IPS-18c (cell line): ENCODE measurements at regions not wholly inside any gene's neighbourhood (a gene's known extent, or its start where the extent isn't known, plus 50 kb on each side); places are given as distances from the start of the nearest gene placed in this dataset.

ENCODE experiments used
- H3K4me3 ChIP-seq: 2 replicates; pipeline ENCODE4 v1.7.0; 2013; ENCODE audit warnings: low read depth, mild to moderate bottlenecking, low read length, moderate library complexity; ENCODE audit not compliant: insufficient read depth
- H3K9me3 ChIP-seq: one replicate; pipeline ENCODE4 v1.6.1; 2013; ENCODE audit warnings: mild to moderate bottlenecking, low read length, moderate library complexity; ENCODE audit not compliant: control insufficient read depth, insufficient read depth

DNA sequence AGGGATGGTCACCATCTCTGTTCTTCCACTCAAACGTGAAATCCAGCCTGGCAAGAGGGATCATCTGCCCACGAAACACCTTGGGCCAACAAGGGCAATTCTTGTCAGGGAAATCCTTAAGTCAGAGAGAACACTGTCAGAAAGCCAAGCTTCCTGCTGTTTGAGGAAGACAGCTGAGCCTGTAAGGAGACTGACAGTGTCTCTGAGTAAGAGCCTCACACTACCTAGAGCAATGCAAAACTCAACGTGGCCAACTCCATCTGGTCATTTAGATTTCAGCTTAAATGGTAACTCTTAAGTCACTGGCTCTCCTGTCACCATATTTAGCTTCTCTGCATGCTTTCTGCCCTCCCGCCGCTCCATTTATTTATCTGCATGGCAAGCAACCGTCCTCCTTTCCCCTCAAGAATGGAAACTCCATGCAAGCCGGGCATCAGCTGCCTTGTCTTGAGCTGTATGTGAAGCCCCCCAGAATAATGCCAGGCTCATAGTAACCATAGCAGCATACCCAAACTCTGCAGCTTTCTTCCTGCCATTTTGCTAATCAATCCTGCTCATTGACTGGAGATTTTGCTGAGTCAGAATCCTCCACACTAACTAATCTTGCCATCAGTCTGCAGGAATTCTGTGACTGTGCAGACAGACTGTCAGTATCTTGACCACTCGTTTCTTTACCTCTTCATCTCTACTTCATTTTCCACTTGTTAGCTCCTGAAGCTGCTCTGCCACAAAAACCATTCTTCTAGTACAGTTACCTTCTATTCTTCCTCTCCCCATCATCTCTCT is 159.8 kb downstream of the IRS2 start:
- Histone ChIP-seq H3K4me3 (no peak overlapping the region), H3K9me3 (no peaks in the 10 kb centered on the region)

DNA sequence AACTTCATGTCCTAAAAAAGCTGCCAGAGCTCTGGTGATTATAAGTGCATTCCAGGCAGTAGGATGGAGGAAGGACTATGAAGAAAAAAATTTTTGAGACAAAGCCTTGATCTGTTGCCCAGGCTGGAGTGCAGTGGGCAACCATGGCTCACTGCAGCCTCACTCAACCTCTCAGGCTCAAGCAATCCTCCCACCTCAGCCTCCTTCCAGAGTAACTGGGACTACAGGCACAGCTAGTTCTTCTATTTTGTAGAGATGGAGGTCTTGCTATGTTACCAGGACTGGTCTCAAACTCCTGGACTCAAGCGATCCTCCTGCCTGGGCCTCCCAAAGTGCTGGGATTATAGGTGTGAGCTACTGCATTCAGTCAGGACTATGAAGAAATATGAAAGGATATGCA is 161.2 kb downstream of the IRS2 start:
- no peak overlapping the region for H3K4me3 ChIP-seq

GRCh38 chr13:109622006-109622405 is 164.4 kb downstream of the IRS2 start:
- Histone ChIP-seq H3K9me3 (no peaks in the 10 kb centered on the region), H3K4me3 (no peak overlapping the region)

More for the DNA sequence above, 161.2 kb downstream of the IRS2 start:
- H3K9me3 ChIP-seq = no peaks in the 10 kb centered on the region

DNA sequence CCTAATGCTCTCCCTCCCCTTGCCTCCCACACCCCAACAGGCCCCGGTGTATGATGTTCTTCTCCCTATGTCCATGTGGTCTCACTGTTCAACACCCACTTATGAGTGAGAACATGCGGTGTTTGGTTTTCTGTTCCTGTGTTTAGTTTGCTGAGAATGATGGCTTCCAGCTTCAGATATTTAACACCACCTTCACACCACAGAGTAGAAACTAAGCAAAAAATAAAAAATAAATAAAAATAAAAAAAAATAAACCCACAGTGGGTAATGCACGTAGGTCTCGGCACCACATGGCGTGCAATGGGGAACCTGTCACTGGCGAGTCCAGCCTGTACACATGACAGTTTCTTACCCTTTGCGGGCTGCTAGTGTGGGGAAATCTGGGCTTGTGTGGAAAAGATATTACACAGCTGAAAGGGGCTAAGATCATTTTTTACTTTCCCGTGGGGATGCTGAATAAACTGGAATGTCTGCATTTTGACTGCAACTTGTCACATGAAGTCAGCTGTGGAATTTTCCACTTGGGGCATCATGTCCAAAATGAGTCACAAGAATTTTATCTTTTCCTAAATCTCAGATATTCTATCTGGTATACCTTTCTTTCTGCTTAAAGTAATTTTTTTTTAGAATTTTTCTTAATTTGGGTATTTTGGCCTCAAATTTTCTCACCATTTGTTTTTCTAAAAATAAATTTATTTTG is 170.5 kb downstream of the IRS2 start:
- Histone ChIP-seq H3K4me3 (no peak overlapping the region), H3K9me3 (no peaks in the 10 kb centered on the region)

- Histone ChIP-seq H3K9me3 (no peaks in the 10 kb centered on the region), H3K4me3 (no peak overlapping the region)
Measured at GRCh38 chr13:109611912-109612691, 174.3 kb downstream of the IRS2 start.

DNA sequence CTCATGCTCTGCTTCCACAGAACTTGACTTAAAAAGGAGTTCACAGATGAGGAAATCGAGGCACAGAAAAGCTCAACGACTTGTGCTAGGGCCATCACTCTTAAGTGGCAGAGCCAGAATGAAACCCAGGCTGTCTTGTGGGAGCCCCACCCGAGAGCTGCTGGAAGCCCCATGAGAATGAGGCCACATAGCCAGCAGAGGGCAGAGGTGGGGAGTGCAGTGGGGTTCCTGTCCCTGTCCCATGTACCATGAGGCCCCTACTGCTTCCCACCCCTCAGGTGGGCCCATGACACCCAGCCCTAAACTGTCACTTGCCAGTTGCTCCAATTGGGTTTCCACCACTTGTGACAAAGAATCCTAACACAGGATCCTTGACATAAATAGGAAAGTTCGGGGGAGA is 175.9 kb downstream of the IRS2 start:
- H3K4me3 ChIP-seq = no peak overlapping the region
- H3K9me3 ChIP-seq = no peaks in the 10 kb centered on the region

- H3K9me3 ChIP-seq = no peaks in the 10 kb centered on the region
- H3K4me3 ChIP-seq = no peak overlapping the region
Measured at GRCh38 chr13:109608503-109608902, 177.9 kb downstream of the IRS2 start.

- Histone ChIP-seq H3K4me3 (no peak overlapping the region), H3K9me3 (no peaks in the 10 kb centered on the region)
Measured at GRCh38 chr13:109608059-109608458, 178.3 kb downstream of the IRS2 start.

GRCh38 chr13:109606520-109606919 is 179.9 kb downstream of the IRS2 start:
- Histone ChIP-seq H3K9me3 (no peaks in the 10 kb centered on the region), H3K4me3 (no peak overlapping the region)

- H3K4me3 ChIP-seq = no peak overlapping the region
- H3K9me3 ChIP-seq = no peaks in the 10 kb centered on the region
Measured at GRCh38 chr13:109605846-109606245, 180.5 kb downstream of the IRS2 start.

DNA sequence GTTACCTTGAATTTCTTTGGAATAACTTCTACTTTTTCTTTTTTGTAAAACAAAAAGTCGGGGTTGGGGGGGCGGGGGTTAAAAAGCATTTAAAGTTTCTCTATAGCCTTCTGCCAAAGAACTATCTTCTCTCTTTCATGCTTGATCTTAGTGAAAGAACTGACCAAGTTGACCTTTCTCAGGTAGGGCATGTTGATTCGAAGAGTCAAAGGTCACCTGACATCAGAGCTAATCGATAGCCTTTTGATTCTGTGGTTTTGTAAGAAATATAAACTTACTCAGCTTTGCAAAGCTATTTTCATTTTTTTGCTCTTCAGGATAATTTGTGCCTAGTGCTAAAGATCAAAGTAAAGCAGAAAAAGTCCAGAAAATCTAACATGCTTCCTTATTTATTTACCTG is 181.5 kb downstream of the IRS2 start:
- Histone ChIP-seq H3K9me3 (no peaks in the 10 kb centered on the region), H3K4me3 (no peak overlapping the region)

DNA sequence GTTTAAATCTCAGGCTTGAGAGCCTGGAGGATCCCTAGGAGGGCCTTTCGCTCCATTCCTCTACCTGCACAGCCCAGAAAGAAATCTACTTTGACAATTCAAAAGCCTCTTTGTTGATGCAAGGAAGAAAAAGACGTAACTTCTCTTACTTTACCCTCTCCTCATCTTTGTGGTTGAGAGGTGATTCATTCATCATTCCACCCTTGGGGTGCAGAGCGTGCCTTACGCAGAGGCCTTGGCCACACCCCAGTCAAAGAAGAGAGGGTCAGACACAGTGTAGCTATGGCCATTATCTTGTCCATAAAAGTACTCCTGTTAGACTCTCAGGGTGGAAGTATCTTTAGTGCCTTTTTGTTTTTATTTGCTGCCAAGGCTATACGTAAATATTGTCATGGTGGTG is 184.0 kb downstream of the IRS2 start:
- H3K4me3 ChIP-seq = no peak overlapping the region
- no peaks in the 10 kb centered on the region for H3K9me3 ChIP-seq

GRCh38 chr13:109599901-109600657 is 186.3 kb downstream of the IRS2 start:
- Histone ChIP-seq H3K9me3 (no peaks in the 10 kb centered on the region), H3K4me3 (no peak overlapping the region)

GRCh38 chr13:109595471-109595870 is 190.9 kb downstream of the IRS2 start:
- Histone ChIP-seq H3K4me3 (no peak overlapping the region), H3K9me3 (no peaks in the 10 kb centered on the region)

GRCh38 chr13:109593230-109593629 is 193.2 kb downstream of the IRS2 start:
- Histone ChIP-seq H3K4me3 (no peak overlapping the region), H3K9me3 (no peaks in the 10 kb centered on the region)

DNA sequence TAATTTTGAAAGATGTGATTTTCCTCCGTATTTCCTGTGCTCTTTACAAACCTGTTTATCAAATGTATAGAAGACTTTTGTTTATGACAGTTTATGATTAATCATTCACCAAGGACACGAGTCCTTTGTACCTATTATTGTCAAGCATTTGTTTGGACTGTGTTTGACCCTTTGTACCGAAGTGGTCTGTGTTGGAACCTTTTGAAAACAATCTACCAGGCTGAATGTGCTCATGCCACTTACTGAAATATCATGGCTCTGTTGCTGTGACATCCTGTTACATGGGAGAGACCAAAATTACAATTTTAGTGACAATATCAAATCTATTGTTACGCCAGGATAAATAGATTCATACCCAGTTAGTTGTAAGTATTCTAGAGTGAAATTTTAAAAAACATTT is 193.6 kb downstream of the IRS2 start:
- Histone ChIP-seq H3K9me3 (no peaks in the 10 kb centered on the region), H3K4me3 (no peak overlapping the region)

GRCh38 chr13:109587689-109588088 is 198.7 kb downstream of the IRS2 start:
- H3K9me3 ChIP-seq = no peaks in the 10 kb centered on the region
- H3K4me3 ChIP-seq = no peak overlapping the region
